HL-60/S4 (cell line): ENCODE measurements at regions not wholly inside any gene's neighbourhood (a gene's known extent, or its start where the extent isn't known, plus 50 kb on each side); places are given as distances from the start of the nearest gene placed in this dataset.
"Not testable (repeated sequence)": the region's sequence is repeated elsewhere in the genome, so short reads cannot be mapped to it uniquely, and the experiment has no call there.

Experiments
- in situ Hi-C: fragments of 300-500 bp; cut with MboI; formaldehyde crosslinking; loops from 2 replicates; pipeline ENCODE4 v1.14.3; 2022; ENCODE audit warnings: low sequenced_read_pairs

DNA sequence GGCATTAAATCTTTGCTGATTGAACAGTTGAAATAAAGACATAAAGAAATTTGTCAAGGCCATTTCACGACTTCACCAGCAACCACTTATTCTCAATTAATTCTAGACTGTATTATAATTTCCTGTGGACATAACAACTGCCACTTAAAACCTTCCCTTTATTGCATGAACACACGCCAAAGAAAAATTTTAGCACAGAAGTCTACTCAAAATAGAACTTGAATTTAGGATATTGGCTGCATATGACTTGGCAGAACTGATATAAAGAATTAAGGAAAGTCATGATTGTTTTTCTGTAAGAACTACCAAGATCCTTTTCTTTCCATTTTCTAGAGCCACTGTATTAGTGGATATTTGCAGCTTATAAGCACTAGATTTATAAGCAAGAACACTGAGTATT lies 226.5 kb upstream of the AKR1E2 start:
- in situ Hi-C loops: no loop called here

DNA sequence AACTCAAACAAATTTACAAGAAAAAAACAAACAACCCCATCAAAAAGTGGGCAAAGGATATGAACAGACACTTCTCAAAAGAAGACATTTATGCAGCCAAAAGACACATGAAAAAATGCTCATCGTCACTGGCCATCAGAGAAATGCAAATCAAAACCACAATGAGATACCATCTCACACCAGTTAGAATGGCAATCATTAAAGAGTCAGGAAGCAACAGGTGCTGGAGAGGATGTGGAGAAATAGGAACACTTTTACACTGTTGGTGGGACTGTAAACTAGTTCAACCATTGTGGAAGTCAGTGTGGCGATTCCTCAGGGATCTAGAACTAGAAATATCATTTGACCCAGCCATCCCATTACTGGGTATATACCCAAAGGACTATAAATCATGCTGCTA lies 228.1 kb upstream of the AKR1E2 start:
- in situ Hi-C loops: not testable (repeated sequence)

DNA sequence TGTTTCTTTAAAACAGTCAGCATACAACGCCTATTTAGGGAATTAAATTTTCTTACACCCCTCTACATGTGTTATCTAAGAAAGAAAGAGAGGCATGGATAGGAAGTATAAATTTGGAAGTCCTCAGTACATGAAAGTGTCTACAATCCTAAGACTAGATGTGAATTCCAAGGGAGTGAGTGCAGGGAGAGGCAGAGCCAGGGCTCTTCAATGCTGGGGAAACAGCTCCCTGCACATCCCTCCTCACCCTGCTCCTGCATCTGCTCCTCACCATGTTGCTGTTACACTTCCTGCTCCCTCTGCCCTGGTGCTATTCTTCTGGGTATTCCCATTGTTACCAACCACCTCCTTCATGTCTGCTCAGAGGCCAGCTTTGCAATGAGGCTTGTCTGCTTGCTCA lies 229.1 kb upstream of the AKR1E2 start:
- in situ Hi-C loops: no loop called here

DNA sequence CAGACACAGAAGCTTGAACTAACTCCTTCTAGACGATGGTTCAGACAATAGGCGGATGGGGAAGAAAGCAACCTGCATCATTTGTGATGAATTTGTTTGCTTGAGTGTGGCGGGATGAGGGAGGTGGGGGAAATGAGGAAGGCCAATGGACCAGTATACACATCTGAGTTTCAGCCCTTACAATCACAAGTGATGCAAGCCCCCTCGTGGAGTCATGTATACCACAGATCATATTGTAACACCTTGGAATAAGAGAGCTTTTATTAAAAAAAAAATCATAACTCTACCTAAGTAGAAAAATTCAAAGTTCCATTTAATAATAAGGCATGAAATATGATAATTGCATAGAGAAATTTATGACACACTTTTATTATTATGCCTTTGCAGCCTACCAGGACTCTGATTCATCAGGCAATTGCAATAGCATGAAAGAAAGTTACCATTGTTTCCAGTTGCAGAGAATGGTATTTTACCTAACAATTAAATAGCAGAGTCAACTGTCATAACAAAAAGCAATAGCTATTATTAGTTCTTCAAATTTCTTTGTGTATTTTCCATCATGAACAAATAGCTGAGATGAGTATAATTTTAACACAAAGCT lies 230.2 kb upstream of the AKR1E2 start:
- in situ Hi-C loops: no loop called here

DNA sequence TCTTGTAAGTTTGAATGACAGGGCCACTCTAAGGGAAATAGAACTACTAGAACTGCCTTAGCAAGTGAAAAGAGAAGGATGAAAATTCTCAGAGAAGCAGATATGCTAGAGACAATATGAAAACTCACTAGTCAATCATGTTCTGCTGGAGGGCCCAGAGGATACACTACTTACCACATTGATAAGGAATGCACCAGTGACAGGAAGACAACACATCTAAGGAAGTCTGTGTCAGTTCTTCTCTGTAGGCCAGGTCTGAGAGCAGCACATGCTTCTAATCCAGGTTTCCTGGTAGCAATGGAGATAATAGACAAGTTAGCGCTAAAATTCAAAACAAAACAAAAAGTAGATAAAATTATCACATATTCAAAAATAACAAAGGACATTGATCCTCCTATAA lies 235.2 kb upstream of the AKR1E2 start:
- in situ Hi-C loops: no loop called here

DNA sequence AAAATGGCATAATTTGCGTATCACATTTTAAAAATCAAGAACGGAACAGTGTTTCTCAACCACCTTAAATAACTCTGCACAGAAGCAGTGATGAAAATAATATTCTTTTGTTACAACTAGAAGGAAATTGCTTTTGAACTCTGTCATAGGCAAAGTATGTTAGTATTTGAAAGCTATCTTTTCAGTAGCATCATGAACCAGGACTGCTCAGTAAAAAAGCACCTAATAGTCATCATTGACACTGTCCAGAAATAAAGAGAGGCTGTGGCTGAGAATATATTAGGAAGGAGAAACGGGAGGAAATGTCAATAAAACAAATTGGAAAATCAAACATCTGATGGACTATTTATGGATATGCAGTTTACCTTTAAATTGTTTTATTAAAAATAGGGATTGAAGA lies 237.2 kb upstream of the AKR1E2 start:
- in situ Hi-C loops: no loop called here

DNA sequence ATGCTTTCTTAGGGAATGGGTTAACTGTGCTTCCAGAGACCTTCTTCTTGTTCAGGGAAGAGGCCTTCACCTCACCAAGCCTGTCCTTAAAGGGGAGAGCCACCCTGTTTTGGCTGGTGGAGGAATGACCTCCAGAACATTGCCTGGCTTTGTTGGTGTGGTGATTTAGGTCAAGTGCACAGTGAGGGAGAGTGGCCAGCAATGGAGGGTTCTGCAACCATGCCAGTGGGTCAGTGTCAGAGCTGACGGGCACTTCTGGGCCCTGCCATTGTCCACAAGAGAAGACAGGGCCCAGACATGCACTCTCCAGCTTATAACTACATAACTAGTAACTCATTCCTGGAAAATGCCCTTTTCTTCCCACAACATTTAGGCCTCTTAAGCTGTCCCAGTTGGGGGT lies 238.5 kb upstream of the AKR1E2 start:
- in situ Hi-C loops: no loop called here

DNA sequence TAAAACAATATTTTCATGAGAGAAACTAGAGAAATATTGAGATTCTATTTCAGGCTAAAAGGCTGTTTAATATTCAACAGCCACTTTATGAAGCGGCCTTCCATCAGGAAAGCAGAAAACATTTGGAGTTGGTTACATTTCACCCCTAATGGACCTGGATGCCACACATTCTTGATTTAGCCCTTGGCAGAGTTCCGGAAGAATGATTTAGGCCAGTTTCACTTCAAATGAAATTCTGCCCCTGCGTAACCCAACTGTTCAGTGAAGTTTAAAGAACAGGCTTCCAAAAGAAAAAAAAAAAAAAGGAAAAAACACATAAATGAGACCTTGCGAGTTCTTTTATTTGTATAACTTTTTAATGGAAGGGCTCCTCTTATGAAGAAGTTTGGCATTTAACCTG lies 239.2 kb upstream of the AKR1E2 start:
- in situ Hi-C loops: no loop called here

DNA sequence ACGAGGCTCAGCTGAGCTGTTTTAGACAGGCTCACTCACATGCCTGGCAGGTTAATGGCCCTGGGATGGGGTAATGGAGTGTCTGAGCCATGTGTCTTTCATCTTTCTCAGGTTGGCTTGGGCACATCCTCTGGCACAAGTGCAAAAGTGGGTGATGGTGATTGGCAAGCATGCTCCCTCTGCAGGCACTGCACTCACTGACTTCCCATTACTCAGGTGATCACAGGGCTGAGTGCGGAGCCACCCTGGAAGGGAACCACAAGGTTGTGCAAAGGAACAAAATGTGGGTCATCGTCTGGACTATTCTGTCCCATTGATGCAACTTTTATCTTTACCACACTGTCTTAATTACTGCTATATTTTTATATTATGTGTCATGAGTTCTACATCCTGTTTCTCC lies 244.1 kb upstream of the AKR1E2 start:
- in situ Hi-C loops: no loop called here

DNA sequence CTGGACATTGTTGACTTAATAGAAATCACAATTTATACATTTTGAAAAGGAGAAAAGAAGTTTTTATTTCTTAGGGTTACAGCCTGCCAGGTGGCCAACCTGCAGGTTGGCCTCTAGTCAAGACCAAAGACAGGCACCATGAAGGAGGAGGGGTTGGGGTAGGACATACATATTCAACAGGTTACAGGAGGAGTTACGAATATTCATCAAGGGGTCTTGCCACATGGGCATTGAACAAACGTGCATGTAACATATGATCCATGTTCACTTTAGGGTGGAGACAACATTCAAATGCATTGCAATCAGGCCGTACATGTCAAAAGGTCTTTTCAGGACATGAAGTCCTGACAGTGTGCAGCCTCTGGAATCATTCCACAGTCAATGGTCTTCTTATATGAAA lies 246.2 kb upstream of the AKR1E2 start:
- in situ Hi-C loops: no loop called here

DNA sequence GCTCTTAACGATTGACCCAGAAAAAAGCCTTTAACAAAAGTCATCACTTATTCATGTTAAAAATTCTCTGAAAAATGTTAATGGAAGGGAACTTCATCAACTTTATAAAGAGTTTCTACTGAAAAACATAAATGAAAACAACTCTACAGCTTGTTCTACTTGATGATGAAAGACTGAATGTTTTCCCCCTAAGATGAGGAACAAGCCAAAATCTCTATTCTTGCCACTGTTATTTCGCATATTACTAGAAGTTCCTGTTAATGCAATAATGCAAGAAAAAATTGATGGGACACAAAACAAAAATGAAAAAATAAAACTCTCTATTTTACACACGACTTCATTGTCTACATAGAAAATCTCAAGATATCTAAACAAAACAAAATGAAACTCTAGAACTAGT lies 249.8 kb upstream of the AKR1E2 start:
- in situ Hi-C loops: no loop called here

DNA sequence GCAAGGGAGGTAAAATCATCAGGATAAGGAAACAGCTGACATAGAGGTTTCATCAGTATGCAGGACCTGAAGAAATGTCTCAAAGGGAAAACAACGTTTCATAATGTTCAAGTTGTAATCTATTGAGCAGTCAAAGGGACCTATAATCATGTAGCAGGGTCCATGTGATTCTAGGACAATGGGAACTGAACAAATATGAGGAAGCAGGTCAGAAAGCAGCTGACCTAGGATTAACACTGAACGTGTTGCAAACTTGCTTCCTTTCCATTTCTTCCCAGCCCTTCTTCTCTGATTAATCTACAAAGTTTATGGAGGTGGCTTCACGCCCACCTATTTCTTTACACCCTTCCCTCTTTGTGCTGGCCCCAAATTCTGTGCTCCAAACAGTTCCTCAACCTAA lies 256.9 kb upstream of the AKR1E2 start:
- in situ Hi-C loops: no loop called here

DNA sequence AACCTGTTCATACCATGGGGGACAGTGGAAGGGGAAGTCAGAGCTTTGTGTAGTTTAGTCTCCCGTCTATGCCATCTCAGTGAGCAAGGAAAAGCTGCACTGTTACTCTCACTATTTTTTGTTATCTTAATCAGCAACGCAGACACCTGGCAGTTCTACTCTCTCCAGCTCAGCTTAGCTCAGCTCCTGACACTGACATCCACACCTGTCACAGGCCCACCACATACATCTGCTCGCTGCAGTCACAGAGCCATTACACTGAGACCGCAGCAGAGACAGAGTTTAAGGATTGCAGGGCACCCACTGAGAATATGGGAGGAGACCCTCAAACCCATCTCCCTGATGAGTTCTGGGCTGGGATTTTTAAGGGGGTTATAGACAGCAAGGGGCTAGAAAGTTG lies 257.3 kb upstream of the AKR1E2 start:
- in situ Hi-C loops: no loop called here

DNA sequence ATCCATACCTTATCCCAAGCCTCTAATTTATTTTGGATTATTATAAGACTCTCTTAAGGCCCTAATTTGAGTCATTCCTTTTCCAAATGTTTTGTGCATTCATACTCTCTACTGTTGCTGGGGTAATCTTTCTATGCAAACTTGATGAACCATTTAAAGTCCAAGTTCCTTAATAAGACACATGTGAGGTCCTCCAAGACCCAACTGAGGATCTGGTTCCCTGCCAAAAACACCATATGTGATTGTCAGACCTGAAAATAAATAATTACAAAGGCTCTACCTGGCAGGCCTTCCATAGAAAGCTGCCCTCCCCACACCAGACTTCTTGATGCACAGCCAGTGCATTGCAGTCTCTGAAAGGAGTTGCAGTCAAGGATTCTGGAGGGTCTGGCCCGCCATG lies 257.9 kb upstream of the AKR1E2 start:
- in situ Hi-C loops: no loop called here

DNA sequence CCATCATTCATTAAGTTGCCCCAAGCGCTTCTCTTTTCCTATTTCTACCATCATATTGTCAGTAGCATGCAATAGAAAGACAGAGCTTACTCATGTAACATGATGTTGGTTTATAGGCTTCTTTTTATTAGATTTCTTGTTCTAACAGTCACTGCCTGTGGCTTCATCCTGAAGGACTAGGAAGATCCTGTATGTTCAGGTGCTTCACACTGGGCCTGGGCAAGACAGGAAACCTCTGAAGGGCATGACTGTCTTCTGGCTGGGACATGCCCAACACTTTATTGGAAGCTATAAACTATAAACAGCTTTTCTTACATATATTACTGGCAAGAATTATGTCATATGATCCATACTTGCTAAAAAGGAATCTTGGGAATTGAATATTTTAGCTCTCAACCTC lies 258.4 kb upstream of the AKR1E2 start:
- in situ Hi-C loops: no loop called here

DNA sequence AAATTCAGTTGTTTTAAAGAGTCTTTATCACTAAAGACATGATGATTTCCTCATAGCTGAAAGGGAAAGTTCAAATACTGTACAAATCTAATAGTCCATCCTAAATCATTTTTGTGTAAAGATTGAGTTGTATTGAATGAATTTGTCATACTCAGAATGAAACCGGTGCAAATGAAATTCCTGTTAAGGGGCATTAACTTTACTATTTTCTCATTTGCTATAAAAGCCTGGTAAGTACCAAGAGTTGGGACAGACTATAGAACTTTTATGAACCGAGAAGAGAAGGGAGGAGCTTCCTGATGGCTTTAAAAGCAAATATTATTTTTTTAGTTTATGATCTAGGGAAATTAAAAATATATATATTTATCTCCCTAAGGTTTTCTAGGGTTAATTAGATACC lies 260.0 kb upstream of the AKR1E2 start:
- in situ Hi-C loops: no loop called here

DNA sequence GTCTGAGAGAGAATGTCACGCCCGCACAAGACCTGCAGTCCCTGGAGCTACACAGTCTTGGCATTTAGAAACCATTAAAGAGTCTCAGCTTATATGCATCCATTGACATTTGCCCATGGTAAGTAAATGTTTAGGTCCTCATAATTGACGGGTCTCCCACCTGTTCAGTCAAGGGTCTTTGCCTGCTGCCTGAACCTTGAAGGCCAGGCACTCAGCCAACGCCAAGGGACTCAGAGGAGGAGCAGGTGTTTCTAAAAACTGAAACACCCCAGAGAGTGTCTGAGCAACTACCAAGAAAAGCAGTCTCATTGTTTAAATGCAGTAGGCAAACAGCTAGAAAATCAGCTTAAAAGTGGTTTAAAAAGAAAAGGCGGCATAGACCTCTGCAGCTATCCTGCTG lies 264.7 kb upstream of the AKR1E2 start:
- in situ Hi-C loops: no loop called here

DNA sequence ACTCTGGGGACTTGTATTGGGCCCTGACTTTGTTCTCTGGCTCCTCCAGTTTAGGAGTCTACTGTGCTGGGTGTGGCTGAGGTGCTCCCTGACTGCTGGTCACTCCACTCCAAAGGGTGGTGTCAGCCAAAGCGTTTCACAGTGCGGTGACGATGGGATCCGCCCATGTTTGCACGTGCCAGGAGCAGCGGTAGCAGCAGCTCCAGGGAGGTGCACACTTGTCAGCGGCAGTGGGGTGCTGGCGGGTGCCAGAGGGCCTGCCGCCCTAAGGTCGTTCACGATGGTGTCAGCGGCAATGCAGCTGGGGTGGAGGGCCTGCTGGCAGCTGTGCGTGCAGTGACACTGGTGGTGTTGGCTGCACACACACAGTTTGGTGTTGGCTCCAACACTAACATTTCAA lies 268.5 kb upstream of the AKR1E2 start:
- in situ Hi-C loops: no loop called here

DNA sequence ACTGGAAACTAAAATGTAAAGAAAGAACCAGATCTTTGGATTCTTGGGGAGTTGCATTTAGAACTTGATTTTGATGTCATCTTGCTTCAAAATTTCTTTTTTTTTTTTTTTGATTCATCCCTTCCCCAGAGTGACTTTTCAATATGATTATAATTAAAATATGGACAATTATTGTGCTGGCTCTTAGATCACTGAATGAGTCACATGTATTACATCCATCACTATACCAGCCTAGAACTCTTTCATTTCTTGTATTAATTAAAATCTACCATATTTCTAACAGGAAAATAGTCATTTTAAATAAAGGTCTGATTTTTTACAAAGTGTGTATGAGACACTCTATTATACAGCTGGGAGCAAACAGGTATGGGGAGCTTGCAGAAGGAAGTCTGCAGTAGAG lies 269.5 kb upstream of the AKR1E2 start:
- in situ Hi-C loops: no loop called here

DNA sequence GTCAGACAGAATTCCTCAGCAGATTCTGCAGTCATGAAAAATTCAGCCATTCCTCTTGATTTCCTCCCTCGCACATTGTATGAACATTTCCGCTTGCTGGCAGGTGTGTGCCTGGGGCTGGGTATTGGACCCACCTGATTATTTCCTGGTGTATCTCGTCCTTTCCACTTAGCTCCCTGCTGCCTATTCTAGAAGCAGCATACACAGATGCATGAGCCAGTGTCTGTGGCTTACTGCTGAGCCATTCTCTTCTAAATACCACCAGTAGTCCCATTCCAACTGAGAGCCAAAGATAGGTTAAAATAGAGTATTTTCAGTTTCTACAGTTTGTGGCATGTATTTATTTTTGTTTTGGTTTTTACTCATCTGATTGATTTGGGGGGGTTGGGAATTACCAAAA lies 270.1 kb upstream of the AKR1E2 start:
- in situ Hi-C loops: no loop called here

DNA sequence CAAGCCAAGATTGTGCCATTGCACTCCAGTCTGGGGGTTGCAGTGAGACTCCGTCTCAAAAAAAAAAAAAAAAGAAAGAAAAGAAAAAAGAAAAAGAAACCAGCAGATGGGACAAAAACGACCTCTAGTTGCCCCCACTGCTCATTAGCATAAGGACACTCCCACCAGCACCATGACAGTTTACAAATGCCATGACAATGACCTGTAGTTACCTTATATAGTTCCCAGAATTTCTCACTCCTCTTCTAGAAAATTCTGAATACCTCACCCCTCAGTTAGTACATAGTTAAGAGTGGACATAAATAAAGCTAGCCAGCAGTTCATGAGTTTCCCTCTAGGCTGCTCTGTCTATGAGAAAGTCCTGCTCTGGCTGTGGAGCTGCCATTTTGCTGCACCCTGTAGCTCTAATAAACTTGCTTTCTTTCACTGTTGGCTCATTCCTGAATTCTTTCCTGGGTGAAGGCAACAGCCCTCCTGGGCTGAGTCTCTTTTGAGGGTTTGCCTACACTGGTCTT lies 276.8 kb upstream of the AKR1E2 start:
- in situ Hi-C loops: no loop called here

DNA sequence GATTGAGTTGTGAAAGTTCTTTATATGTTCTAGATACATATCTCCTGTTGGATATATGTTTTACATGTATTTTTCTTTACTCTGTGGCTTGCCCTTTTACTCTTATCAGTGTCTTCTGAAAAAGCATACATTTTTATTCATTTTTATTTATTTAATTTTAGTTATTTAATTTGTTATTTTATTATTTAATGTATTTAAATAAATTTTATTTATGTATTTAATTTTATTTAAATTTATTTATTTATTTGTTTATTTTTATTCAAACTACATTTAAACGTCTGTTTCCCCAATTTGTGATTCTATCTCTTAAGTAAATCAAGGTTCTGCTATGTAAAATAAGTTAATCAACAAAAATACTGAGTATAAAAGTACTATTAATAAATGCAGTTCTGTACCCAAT lies 279.1 kb upstream of the AKR1E2 start:
- in situ Hi-C loops: no loop called here

DNA sequence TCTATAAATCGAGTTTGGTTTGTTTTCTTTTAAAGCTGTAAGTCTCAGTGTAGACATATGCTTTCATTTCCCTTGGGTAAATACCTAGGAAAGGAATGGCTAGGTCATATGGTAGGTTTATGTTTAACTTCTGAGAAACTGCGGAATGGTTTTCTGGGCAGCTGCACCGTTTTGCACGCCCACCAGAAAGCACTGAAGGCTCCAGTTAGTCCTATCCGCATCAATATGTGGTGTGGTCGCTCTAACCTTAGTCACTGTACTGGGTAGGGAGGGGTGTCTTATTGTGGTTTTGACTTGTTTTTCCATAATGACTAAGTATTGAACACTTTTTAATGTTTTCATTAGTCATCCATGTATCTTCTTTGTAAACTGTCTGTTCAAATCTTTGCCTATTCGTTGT lies 279.5 kb upstream of the AKR1E2 start:
- in situ Hi-C loops: no loop called here

DNA sequence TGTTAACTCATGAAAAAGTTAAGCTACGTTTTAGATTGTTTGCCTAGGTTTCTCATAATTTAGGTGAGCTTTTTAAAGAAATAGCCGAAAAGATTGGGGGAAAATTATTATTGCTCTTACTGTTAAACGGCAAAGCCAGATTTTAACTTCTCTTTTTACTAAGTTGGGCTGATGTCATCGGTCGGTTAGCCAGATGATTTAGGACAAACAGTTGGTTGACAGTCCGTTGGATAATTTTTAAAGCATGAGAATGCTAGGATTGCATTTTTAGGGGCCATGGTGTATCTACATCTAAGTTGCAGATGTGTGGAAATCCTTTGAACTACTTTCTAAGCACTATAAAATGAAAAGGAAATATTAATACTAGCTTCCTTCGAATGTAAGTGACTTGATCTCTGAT lies 280.9 kb upstream of the AKR1E2 start:
- in situ Hi-C loops: no loop called here
